ENCODE measurements at regions not wholly inside any gene's neighbourhood (a gene's known extent, or its start where the extent isn't known, plus 50 kb on each side); places are given as distances from the start of the nearest gene placed in this dataset.

DNA sequence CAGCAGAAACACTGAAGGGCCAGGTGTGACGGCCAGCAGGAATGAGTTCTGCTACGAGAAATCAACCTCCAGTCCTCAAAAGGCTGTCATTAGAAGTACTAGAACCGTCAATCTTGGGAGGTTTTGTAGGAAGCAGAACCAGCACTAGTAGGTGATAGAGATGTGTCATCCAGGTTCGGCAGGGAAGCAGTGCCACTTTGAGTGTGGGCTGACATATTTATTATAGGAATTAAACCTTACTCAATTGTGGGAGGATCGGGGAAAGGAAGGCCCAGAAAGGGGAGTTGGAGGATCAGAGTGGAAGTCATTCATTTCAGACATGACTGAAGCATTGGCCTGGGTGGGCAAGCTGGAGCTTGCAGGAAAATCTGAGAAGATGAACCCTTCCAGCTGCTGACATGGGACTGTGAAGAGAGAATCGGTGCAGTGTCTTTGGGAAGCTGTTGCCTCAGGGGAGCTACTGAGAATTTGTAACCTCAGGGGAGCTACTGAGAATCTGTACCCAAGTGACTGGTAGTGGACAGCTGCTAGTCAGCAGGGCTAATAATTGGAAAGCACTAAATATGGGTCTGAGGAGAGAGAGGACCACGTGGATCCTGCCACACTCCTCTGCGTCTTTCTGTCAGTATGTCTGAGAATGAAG, 177.4 kb downstream of the SPRY1 start:
- H3K27me3 ChIP-seq (ENCODE audit: low read depth) = no peaks in the 10 kb centered on the region
- no peak overlapping the region for H3K27ac ChIP-seq
- no peak overlapping the region for H3K4me3 ChIP-seq
- ATAC-seq = no peak
- H3K36me3 ChIP-seq = no peaks in the 10 kb centered on the region
- no peaks in the 10 kb centered on the region for H3K4me1 ChIP-seq
- TF ChIP-seq, protein P1, sequence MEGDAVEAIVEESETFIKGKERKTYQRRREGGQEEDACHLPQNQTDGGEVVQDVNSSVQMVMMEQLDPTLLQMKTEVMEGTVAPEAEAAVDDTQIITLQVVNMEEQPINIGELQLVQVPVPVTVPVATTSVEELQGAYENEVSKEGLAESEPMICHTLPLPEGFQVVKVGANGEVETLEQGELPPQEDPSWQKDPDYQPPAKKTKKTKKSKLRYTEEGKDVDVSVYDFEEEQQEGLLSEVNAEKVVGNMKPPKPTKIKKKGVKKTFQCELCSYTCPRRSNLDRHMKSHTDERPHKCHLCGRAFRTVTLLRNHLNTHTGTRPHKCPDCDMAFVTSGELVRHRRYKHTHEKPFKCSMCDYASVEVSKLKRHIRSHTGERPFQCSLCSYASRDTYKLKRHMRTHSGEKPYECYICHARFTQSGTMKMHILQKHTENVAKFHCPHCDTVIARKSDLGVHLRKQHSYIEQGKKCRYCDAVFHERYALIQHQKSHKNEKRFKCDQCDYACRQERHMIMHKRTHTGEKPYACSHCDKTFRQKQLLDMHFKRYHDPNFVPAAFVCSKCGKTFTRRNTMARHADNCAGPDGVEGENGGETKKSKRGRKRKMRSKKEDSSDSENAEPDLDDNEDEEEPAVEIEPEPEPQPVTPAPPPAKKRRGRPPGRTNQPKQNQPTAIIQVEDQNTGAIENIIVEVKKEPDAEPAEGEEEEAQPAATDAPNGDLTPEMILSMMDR (IDR thresholded peaks at IDR 0.05) = no peak
- DNase-seq = no peak
- intact Hi-C loops (cut with DNase I) = no loop called here
- no peaks in the 10 kb centered on the region for H3K9me3 ChIP-seq

DNA sequence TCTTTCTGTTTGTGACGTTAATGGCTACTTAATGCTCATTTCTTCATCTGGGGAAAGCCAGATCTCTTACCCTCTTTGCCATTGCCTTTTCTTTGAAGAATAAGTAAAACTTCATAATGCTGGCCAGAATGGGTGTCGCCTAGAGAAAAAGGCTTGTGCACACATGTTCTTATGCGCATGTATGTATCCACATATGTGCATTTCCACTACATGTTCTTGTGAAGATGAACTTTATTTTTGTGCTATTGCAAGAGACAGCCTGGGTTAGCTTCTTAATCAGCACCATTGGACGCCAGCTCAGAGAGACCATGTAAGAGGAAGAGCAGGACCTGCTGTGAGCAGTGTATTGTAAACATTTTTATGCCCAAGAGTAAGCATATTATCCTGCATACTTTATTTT, 178.7 kb downstream of the SPRY1 start:
- no peaks in the 10 kb centered on the region for H3K4me1 ChIP-seq
- no peak overlapping the region for H3K4me3 ChIP-seq
- no peaks in the 10 kb centered on the region for H3K9me3 ChIP-seq
- no peaks in the 10 kb centered on the region for H3K36me3 ChIP-seq
- TF ChIP-seq, protein P1 (IDR thresholded peaks at IDR 0.05) = no peak
- no peak overlapping the region for H3K27ac ChIP-seq
- H3K27me3 ChIP-seq (ENCODE audit: low read depth) = no peaks in the 10 kb centered on the region
- DNase-seq = no peak
- ATAC-seq = no peak
- intact Hi-C loops (cut with DNase I) = no loop called here

DNA sequence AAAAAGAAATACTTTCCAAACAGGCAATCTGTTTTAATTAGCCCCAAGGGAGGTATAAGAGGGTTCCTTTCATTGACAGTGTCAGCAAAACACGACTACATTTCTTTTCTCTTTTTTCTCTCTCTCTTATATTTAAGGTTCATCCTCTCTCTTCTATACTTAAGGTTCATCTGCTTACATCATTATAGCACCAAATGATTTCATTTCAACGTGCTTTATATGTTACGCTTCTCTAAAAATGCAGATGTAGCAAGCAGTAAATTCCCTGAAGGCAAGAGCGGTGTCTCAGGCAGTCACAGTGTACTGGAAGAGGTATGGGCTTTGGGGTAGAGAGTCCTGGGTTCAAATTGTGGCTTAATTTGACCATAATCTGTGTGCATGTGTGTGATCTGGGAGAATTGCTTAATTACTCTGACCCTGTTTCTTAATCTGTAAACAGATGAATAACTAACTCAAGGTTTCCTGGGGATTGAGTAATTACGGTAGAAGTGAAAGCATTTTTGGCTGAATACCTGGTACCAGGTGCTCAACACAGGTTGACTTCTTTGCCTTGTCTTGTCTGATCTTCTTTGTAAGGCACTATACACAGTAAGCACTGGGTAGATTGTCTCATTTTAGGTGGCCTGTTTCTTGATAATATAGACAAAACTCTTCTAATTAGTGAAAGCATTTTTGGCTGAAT, 180.8 kb downstream of the SPRY1 start:
- intact Hi-C loops (cut with DNase I) = no loop called here
- TF ChIP-seq, protein P1 (IDR thresholded peaks at IDR 0.05) = no peak
- H3K27ac ChIP-seq = no peak overlapping the region
- H3K4me1 ChIP-seq = no peaks in the 10 kb centered on the region
- DNase-seq (no peak), ATAC-seq (peak in 1 of 2 donors; percentile 31)
- no peak overlapping the region for H3K4me3 ChIP-seq
- H3K9me3 ChIP-seq = peaks cover 18% of the 10 kb centered on the region
- H3K36me3 ChIP-seq = no peaks in the 10 kb centered on the region
- H3K27me3 ChIP-seq (ENCODE audit: low read depth) = no peaks in the 10 kb centered on the region

DNA sequence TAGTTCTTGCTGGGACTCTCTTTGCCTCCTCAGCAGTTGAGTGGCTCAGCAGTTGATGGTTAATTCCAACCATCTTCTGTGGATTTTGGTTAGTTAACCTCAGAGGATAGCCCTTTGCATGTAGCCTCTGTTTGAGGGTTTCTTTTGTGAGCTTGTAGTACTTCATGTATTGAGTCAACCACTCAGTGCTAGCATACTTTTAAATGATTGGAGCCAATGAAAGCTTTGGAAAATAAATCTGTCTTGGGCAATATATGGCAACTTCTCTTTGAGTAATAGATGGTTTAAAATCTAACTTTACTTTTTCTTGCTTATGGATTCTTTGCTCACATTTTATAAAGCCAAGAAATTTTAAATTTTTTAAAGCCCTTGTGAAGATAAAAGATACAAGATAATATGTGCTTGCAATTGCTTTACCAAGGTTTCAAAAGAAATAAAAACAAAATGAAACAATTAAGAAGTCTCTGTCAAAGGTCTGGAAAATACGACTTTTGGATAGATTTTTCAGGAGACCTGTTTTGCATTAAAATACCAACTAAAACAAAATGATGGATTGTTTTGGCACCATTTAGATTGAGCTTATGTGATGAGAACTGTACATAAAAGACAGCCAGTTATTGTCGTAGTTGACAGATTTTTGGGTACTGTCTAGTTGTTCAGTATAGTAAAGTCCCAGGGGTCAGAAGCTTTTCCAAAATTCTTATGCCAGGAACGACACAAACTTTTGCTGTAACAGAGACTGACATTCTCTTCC, 181.9 kb downstream of the SPRY1 start:
- ATAC-seq = no peak
- DNase-seq = no peak
- H3K4me3 ChIP-seq = no peak overlapping the region
- H3K36me3 ChIP-seq = no peaks in the 10 kb centered on the region
- peaks cover 18% of the 10 kb centered on the region for H3K9me3 ChIP-seq
- no peaks in the 10 kb centered on the region for H3K4me1 ChIP-seq
- H3K27me3 ChIP-seq (ENCODE audit: low read depth) = no peaks in the 10 kb centered on the region
- H3K27ac ChIP-seq = no peak overlapping the region
- intact Hi-C loops (cut with DNase I) = no loop called here
- TF ChIP-seq, protein P1 (IDR thresholded peaks at IDR 0.05) = no peak

DNA sequence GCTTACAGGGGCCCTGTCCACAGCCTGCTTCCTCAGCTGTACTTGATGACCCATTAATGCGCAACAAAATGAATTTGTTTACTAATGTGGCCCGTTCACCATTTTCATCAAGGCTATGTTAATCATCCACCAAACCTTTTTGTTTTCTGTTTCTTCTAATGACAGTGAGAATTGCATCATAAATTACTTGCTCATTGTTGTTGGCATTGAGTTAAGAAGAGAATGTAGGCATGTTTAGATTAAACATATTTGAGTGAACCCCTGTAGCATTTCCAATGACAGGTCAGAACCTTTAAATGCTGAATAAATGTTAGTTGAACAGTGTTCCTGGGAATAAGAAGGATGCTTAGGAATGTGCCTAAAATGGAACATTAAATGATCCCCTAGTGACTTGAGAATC, 183.4 kb downstream of the SPRY1 start:
- Histone ChIP-seq H3K9me3 (peaks cover 18% of the 10 kb centered on the region), H3K4me3 (no peak overlapping the region), H3K27ac (no peak overlapping the region), H3K4me1 (no peaks in the 10 kb centered on the region), H3K27me3 (ENCODE audit: low read depth) (no peaks in the 10 kb centered on the region), H3K36me3 (no peaks in the 10 kb centered on the region)
- TF ChIP-seq, protein P1 (IDR thresholded peaks at IDR 0.05) = no peak
- no peak for DNase-seq
- no peak for ATAC-seq
- intact Hi-C loops (cut with DNase I) = no loop called here

Measured in lower lobe of right lung (tissue), 2 donors.